ENCODE measurements at regions not wholly inside any gene's neighbourhood (a gene's known extent, or its start where the extent isn't known, plus 50 kb on each side); places are given as distances from the start of the nearest gene placed in this dataset.

GRCh38 chr5:155089643-155090042 lies 76.1 kb downstream of the KIF4B start:
- TF ChIP-seq POLR2A (IDR thresholded peaks at IDR 0.05) (no peak), CTCF (IDR thresholded peaks at IDR 0.05) (no peak)
